A549 (cell line): ENCODE measurements at regions not wholly inside any gene's neighbourhood (a gene's known extent, or its start where the extent isn't known, plus 50 kb on each side); places are given as distances from the start of the nearest gene placed in this dataset.

ENCODE experiments used
- BHLHE40 ChIP-seq: IDR thresholded peaks from 2 replicates; pipeline ENCODE4 v1.6.1; 2012; ENCODE audit warnings: low read depth, low read length, inconsistent platforms
- CHD2 ChIP-seq: fragments of 150-350 bp; IDR thresholded peaks from 2 replicates; pipeline ENCODE4 v1.6.1; 2014; ENCODE audit warnings: low read length; ENCODE audit not compliant: partially characterized antibody
- EP300 ChIP-seq, 2 experiments: fragments of >200 bp; sonication (Bioruptor Twin); formaldehyde crosslinking; IDR thresholded peaks; 2 replicates in 1 of 2; 3 replicates in 1 of 2; pipeline ENCODE4 v1.6.1; 2016 to 2017
- MYC ChIP-seq: IDR thresholded peaks from 2 replicates; pipeline ENCODE4 v1.6.1; 2012; ENCODE audit warnings: mild to moderate bottlenecking, inconsistent platforms, low read length, improper control_type of control experiment, borderline replicate concordance
- NPAS2 ChIP-seq: fragments of 250-450 bp; sonication (Bioruptor Pico); IDR thresholded peaks from 2 replicates; pipeline ENCODE4 v1.8.0; 2022; ENCODE audit warnings: mild to moderate bottlenecking, moderate library complexity, borderline replicate concordance
- POLR2A ChIP-seq: IDR thresholded peaks from 2 replicates; pipeline ENCODE4 v1.6.1; 2012; ENCODE audit warnings: mild to moderate bottlenecking, low read length
- RAD21 ChIP-seq, 2 experiments: fragments of >200 bp in 1 of 2; sonication (Bioruptor Twin) in 1 of 2; formaldehyde crosslinking in 1 of 2; IDR thresholded peaks in 1 of 2; conservative IDR thresholded peaks in 1 of 2; 2 replicates in 1 of 2; 3 replicates in 1 of 2; pipeline ENCODE4 v1.6.1; 2012 to 2018; ENCODE audit warnings: inconsistent platforms in 1 of 2
- RFX5 ChIP-seq: fragments of 450-650 bp; IDR thresholded peaks from 2 replicates; pipeline ENCODE4 v1.7.1; 2014; ENCODE audit warnings: antibody characterized with exemption, mild to moderate bottlenecking, moderate library complexity
- SMC3 ChIP-seq: fragments of >200 bp; sonication (Bioruptor Twin); formaldehyde crosslinking; IDR thresholded peaks from 3 replicates; pipeline ENCODE4 v1.6.1; 2018; ENCODE audit warnings: inconsistent platforms
- TF ChIP-seq, protein P1 (sequence below): IDR thresholded peaks from 2 replicates; pipeline ENCODE4 v1.6.1; 2012
- TF ChIP-seq, protein P2 (sequence below): fragments of 450-650 bp; IDR thresholded peaks from 2 replicates; pipeline ENCODE4 v1.6.1; 2014; ENCODE audit warnings: antibody characterized with exemption
- TF ChIP-seq, protein P3 (sequence below): fragments of >200 bp; sonication (Bioruptor Twin); formaldehyde crosslinking; IDR thresholded peaks from 3 replicates; pipeline ENCODE4 v1.5.1; 2016

- TF ChIP-seq, protein P1, sequence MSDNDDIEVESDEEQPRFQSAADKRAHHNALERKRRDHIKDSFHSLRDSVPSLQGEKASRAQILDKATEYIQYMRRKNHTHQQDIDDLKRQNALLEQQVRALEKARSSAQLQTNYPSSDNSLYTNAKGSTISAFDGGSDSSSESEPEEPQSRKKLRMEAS, result no peak
- TF ChIP-seq POLR2A, result no peak
- TF ChIP-seq MYC, result no peak
- TF ChIP-seq, protein P2, sequence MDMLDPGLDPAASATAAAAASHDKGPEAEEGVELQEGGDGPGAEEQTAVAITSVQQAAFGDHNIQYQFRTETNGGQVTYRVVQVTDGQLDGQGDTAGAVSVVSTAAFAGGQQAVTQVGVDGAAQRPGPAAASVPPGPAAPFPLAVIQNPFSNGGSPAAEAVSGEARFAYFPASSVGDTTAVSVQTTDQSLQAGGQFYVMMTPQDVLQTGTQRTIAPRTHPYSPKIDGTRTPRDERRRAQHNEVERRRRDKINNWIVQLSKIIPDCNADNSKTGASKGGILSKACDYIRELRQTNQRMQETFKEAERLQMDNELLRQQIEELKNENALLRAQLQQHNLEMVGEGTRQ, result no peak
- no peak for TF ChIP-seq SMC3
- TF ChIP-seq, protein P3, sequence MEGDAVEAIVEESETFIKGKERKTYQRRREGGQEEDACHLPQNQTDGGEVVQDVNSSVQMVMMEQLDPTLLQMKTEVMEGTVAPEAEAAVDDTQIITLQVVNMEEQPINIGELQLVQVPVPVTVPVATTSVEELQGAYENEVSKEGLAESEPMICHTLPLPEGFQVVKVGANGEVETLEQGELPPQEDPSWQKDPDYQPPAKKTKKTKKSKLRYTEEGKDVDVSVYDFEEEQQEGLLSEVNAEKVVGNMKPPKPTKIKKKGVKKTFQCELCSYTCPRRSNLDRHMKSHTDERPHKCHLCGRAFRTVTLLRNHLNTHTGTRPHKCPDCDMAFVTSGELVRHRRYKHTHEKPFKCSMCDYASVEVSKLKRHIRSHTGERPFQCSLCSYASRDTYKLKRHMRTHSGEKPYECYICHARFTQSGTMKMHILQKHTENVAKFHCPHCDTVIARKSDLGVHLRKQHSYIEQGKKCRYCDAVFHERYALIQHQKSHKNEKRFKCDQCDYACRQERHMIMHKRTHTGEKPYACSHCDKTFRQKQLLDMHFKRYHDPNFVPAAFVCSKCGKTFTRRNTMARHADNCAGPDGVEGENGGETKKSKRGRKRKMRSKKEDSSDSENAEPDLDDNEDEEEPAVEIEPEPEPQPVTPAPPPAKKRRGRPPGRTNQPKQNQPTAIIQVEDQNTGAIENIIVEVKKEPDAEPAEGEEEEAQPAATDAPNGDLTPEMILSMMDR, result no peak
- no peak for TF ChIP-seq RAD21 (conservative IDR thresholded peaks at IDR 0.05 in 1 of 2, IDR thresholded peaks at IDR 0.05 in 1 of 2)
- TF ChIP-seq EP300 (IDR thresholded peaks at IDR 0.05), result no peak
- no peak for TF ChIP-seq BHLHE40
- no peak for TF ChIP-seq CHD2
- TF ChIP-seq RFX5, result no peak
- TF ChIP-seq NPAS2 (CRISPR knock-in tag), result no peak
These were observed 275.7 kb downstream of the ADGB start for GRCh38 chr6:146874278-146875018.
